Thymus (tissue), 11 donors: ENCODE measurements at regions not wholly inside any gene's neighbourhood (a gene's known extent, or its start where the extent isn't known, plus 50 kb on each side); places are given as distances from the start of the nearest gene placed in this dataset.
A peak's percentile ranks its signal among the peaks of the same experiment; 100 is the strongest.

Experiments
- DNase-seq, 9 donors: peaks; one replicate each; pipeline ENCODE4 v3.0.0-alpha.2; 2013; ENCODE audit warnings: low spot score in 9 of 9, low read depth in 6 of 9, missing footprints in 1 of 9
- H3K27ac ChIP-seq, 2 donors: one replicate each; pipeline ENCODE4 v1.5.1; 2013; ENCODE audit warnings: control low read depth in 1 of 2, low read depth in 1 of 2, low read length in 1 of 2, mild to moderate bottlenecking in 1 of 2, moderate library complexity in 1 of 2
- H3K27me3 ChIP-seq, 2 donors: one replicate each; pipeline ENCODE4 v1.5.1; 2013; ENCODE audit warnings: low read length in 1 of 2; ENCODE audit not compliant: control insufficient read depth in 2 of 2, insufficient read depth in 1 of 2
- H3K36me3 ChIP-seq, 2 donors: one replicate each; pipeline ENCODE4 v1.5.1; 2013; ENCODE audit warnings: low read length in 1 of 2, mild to moderate bottlenecking in 1 of 2, moderate library complexity in 1 of 2; ENCODE audit not compliant: control insufficient read depth in 2 of 2, insufficient read depth in 2 of 2
- H3K4me1 ChIP-seq, 2 donors: one replicate each; pipeline ENCODE4 v1.5.1; 2013; ENCODE audit warnings: low read length in 2 of 2; ENCODE audit not compliant: control insufficient read depth in 2 of 2, insufficient read depth in 2 of 2
- H3K4me3 ChIP-seq, 2 donors: one replicate each; pipeline ENCODE4 v1.5.1; 2013; ENCODE audit warnings: low read length in 2 of 2, control low read depth in 1 of 2, mild to moderate bottlenecking in 1 of 2
- H3K9me3 ChIP-seq, 2 donors: one replicate each; pipeline ENCODE4 v1.5.1; 2013; ENCODE audit warnings: low read length in 1 of 2, mild to moderate bottlenecking in 1 of 2; ENCODE audit not compliant: control insufficient read depth in 2 of 2, insufficient read depth in 1 of 2
- WGBS: extraction: QIAGEN DNeasy Blood & Tissue Kit; methylation state at CpG from one replicate; pipeline ENCODE4 v1.1.7; 2013; 5-methylcytosine and 5-hydroxymethylcytosine counted together
- donor health status: healthy.

DNA sequence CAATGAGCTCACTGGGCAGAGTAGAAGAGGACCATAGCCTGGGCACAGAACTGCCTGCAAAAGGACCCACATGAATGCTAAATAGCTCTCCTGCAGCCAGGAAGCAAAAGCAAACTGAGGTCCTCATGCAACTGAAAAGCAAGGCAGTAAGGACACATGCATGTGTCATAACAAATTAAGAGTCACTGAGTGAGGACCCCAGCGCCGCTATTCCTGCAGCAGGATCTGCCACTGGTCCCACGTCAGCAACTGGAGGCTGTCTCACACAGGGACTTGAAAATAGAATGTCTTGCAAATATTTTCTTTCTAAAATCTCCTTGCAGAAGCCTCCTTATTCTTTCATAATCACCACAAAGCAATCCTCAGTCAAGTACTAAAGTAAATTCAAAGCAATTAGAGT, 559.6 kb upstream of the DAB1 start:
- no peak overlapping the region for H3K4me3 ChIP-seq
- H3K27me3 ChIP-seq: no peaks in the 10 kb centered on the region
- H3K27ac ChIP-seq: no peak overlapping the region
- no peaks in the 10 kb centered on the region for H3K9me3 ChIP-seq
- DNase-seq: no peak
- WGBS: 92% methylated on average over 3 of the region's 3 CpGs
- no peaks in the 10 kb centered on the region for H3K36me3 ChIP-seq
- H3K4me1 ChIP-seq: no peaks in the 10 kb centered on the region

DNA sequence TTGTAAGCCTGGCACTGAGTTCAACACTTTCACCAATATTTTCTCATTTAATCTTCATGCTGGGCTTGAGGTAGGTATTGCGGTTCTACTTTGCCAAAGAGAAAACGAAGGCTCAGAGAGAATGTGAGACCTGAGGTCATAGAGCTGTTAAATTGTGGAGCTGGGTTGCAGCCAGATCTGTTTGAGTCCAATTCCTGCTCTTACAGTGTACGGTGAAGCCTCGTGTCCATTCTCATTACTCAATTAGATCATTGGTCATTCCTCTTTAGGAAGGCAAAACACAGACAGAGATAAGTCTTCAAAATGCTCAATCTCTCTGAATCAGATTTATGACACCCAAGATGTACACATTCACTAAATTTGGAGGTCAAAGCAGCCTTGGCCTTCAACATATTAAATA, 559.0 kb upstream of the DAB1 start:
- H3K27me3 ChIP-seq: no peaks in the 10 kb centered on the region
- 93% methylated on average over 4 of the region's 4 CpGs for WGBS
- DNase-seq: no peak

DNA sequence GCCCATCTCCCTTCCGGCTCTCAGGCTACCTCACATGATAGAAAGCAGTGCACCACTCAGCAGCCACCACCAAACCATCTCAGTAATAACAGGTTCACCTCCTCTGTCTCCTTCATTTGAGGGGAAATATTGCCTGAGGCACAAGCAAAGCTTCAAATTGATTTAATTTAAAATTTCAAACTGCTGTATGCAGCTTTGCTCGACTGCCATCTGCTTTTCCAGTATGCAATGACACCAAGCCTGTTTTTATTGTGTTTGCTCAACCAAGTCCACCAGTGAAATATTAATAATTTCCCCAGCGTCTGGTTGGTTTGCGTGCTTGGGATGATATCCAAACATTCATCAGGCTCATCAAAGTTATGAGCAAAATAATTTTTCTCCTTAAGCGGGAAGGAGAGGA, 552.4 kb upstream of the DAB1 start:
- Histone ChIP-seq H3K27ac (no peak overlapping the region), H3K27me3 (no peaks in the 10 kb centered on the region), H3K4me3 (no peak overlapping the region), H3K9me3 (no peaks in the 10 kb centered on the region), H3K4me1 (no peaks in the 10 kb centered on the region), H3K36me3 (no peaks in the 10 kb centered on the region)
- WGBS: 88% methylated on average over 5 of the region's 5 CpGs
- no peak for DNase-seq

More for the DNA sequence above, 559.0 kb upstream of the DAB1 start:
- H3K9me3 ChIP-seq: no peaks in the 10 kb centered on the region
- H3K4me1 ChIP-seq: no peaks in the 10 kb centered on the region
- H3K4me3 ChIP-seq: no peak overlapping the region
- no peaks in the 10 kb centered on the region for H3K36me3 ChIP-seq
- no peak overlapping the region for H3K27ac ChIP-seq

DNA sequence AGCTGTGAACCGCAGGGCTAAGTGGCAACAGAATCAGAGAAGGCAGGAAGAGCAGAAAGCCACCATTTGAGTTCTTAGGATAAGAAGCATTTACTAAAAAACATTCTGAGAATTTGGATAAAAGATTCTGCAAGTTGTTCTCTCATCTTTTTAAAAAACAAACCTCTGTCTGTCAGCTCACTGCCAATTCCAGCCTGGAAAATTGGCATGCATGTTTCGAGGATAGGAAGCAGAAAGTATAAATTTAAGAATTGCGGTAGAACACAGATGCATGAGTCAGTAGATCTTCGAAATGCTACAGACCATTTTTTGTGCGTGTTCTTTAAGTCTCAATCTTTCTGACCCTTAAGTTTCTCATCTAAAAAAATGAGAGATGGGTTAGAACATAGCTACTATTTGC, 544.5 kb upstream of the DAB1 start:
- no peaks in the 10 kb centered on the region for H3K27me3 ChIP-seq
- DNase-seq: no peak
- no peaks in the 10 kb centered on the region for H3K36me3 ChIP-seq
- WGBS: 95% methylated on average over 5 of the region's 5 CpGs
- no peaks in the 10 kb centered on the region for H3K9me3 ChIP-seq
- no peak overlapping the region for H3K27ac ChIP-seq
- H3K4me3 ChIP-seq: no peak overlapping the region
- no peaks in the 10 kb centered on the region for H3K4me1 ChIP-seq

DNA sequence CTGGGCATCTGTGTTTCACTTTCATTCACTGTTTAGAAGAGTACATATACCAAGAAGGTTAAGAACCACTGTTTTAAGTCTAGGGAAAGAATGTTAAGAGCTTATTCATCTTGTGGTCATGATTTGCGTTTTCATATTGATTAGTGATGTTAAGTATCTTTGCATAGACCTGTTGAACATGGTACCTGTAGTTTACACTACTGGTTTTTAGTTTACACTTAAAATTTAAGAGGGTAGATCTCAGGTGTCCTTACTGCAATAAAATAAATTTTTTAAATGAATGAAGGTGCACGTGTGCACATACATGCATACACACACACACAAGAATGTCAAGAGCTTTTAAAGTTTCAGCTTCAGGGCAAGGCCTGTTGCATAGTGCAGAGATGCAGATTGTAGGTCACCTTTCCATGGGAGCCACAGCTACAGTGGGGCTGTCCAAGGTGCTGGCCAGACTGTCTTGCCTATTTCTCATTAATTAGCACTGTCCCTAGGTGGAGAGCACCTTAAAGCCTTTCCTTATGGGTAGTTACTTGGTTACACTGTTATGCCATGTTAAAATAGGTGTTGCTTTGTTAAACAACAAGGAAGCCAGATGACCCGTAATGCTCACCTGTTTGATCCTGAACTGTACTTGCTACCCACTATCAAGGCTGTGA, 543.0 kb upstream of the DAB1 start:
- H3K4me3 ChIP-seq: no peak overlapping the region
- H3K4me1 ChIP-seq: no peaks in the 10 kb centered on the region
- peak in 1 of 9 donors; percentile 3 for DNase-seq
- 67% methylated on average over 3 of the region's 3 CpGs for WGBS
- H3K27me3 ChIP-seq: no peaks in the 10 kb centered on the region
- no peaks in the 10 kb centered on the region for H3K9me3 ChIP-seq
- no peaks in the 10 kb centered on the region for H3K36me3 ChIP-seq
- no peak overlapping the region for H3K27ac ChIP-seq

DNA sequence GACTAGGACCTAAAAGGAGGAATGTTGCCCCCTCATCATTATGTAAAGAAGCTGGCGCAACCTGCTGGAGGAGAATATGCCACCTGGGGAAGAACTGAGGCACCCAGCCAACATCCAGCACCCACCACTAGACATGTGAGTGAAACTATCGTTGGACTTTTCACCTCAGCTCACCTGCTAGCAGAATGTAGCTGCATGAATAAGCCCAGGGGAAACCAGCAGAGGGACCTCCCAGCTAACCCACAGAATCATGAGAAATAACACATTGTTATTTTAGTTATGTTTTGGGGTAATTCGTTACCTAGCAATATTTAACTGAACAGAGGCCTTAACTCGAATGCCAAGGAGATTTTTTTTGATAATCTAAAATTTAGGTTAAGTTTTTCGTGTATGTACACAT, 542.5 kb upstream of the DAB1 start:
- Histone ChIP-seq H3K4me3 (no peak overlapping the region), H3K9me3 (no peaks in the 10 kb centered on the region), H3K27me3 (no peaks in the 10 kb centered on the region), H3K27ac (no peak overlapping the region), H3K4me1 (no peaks in the 10 kb centered on the region), H3K36me3 (no peaks in the 10 kb centered on the region)
- DNase-seq: no peak
- WGBS: 80% methylated on average over 5 of the region's 5 CpGs

DNA sequence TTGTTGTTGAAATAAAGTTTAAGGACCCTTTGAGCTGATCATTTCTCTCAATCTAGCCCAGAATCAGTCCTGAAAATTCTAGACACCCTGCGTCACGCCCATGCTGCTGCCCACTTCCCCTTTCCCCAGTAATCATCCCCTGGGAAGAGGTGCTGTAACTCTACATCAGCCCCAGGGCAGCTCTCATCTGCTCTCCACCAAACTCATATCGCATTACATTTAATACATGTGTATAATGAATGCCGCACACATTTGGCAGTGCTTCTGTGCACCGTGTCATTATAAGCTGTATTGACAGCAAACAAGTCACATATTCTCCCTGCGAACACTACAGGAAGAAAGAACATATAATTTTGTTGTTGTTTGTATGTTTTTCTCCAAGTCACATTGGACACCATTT, 539.7 kb upstream of the DAB1 start:
- no peak overlapping the region for H3K27ac ChIP-seq
- H3K27me3 ChIP-seq: no peaks in the 10 kb centered on the region
- no peak overlapping the region for H3K4me3 ChIP-seq
- 88% methylated on average over 6 of the region's 6 CpGs for WGBS
- DNase-seq: no peak
- H3K36me3 ChIP-seq: no peaks in the 10 kb centered on the region
- H3K9me3 ChIP-seq: no peaks in the 10 kb centered on the region
- H3K4me1 ChIP-seq: no peaks in the 10 kb centered on the region

DNA sequence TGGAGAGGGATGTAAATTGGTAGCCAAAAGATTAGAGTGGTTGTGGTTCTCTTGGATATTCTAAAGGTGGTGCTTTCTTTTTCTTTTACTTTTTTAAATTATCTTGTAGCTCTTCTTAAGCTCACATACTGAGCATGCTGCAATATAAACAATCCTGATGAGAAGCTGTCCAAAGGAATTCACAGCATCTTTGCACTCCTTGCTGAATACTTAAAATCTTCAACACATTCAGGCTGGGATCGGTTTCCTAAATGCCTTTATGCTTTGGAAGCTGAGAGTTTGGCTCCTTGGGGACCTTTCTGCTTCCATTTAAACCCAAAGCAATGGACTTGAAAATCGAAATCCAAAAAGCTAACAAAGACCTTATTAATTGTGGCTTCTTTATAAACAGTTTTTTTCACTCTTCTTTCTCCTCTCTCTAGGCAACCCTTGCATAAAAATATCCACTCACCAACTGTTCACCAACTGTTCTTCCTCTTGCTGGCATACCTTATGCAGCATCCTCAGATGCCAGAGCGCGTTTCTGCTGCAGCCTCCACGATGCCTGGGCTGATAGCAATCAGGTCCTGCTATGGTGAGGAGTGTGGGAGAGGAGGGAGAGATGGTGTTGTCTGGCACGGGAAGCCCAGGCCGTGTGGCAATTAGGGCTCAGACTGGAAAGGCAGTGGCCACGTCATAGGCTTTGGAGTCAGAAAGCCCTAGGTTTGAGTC, 535.8 kb upstream of the DAB1 start:
- H3K9me3 ChIP-seq: no peaks in the 10 kb centered on the region
- H3K36me3 ChIP-seq: no peaks in the 10 kb centered on the region
- no peak for DNase-seq
- no peaks in the 10 kb centered on the region for H3K4me1 ChIP-seq
- H3K27ac ChIP-seq: no peak overlapping the region
- H3K27me3 ChIP-seq: no peaks in the 10 kb centered on the region
- no peak overlapping the region for H3K4me3 ChIP-seq
- WGBS: 78% methylated on average over 8 of the region's 8 CpGs

DNA sequence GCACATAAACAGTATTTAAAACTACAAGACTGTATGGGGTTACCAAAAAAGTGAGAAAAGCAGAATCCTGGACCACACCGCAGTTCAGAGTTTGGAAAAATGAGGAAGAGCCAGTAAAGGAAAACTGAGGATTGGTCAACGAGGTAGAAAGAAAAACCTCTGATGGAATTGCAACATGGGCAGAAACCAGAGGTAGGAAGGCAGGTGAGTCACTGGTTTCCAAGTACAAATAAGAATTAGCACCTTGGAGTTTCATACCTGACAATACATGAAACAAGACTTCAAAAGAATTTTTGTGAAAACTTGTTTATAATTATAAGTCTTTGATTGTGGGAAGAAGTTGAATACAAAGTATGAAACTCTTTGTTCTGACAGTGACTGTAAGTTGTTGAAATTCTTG, 533.7 kb upstream of the DAB1 start:
- DNase-seq: no peak

More for the DNA sequence above, 533.7 kb upstream of the DAB1 start:
- no peak overlapping the region for H3K27ac ChIP-seq
- WGBS: 76% methylated on average over 2 of the region's 2 CpGs
- no peaks in the 10 kb centered on the region for H3K27me3 ChIP-seq
- no peaks in the 10 kb centered on the region for H3K36me3 ChIP-seq
- H3K4me3 ChIP-seq: no peak overlapping the region
- H3K4me1 ChIP-seq: no peaks in the 10 kb centered on the region
- no peaks in the 10 kb centered on the region for H3K9me3 ChIP-seq
